Vagina (tissue), 2 donors: ENCODE measurements at regions not wholly inside any gene's neighbourhood (a gene's known extent, or its start where the extent isn't known, plus 50 kb on each side); places are given as distances from the start of the nearest gene placed in this dataset.

Source experiments
- POLR2A ChIP-seq, 2 donors: fragments of 450-650 bp; IDR thresholded peaks; one replicate each; pipeline ENCODE4 v1.6.1; 2017; ENCODE audit warnings: antibody characterized with exemption in 2 of 2, mild to moderate bottlenecking in 2 of 2, moderate library complexity in 2 of 2
- POLR2AphosphoS5 ChIP-seq, 2 donors: sonication (generic); formaldehyde crosslinking; IDR thresholded peaks; one replicate each; pipeline ENCODE4 v1.9.0; 2017; ENCODE audit warnings: antibody characterized with exemption in 2 of 2, mild to moderate bottlenecking in 2 of 2, low read depth in 1 of 2; ENCODE audit not compliant: insufficient read depth in 1 of 2
- TF ChIP-seq, protein P1 (sequence below), 3 experiments: fragments of 450-650 bp in 2 of 3; fragments of 200-600 bp in 1 of 3; sonication (generic) in 1 of 3; IDR thresholded peaks; one replicate each; pipeline ENCODE4 v1.5.1; 2017 to 2019; ENCODE audit warnings: antibody characterized with exemption in 3 of 3, mild to moderate bottlenecking in 2 of 3, moderate library complexity in 2 of 3

DNA sequence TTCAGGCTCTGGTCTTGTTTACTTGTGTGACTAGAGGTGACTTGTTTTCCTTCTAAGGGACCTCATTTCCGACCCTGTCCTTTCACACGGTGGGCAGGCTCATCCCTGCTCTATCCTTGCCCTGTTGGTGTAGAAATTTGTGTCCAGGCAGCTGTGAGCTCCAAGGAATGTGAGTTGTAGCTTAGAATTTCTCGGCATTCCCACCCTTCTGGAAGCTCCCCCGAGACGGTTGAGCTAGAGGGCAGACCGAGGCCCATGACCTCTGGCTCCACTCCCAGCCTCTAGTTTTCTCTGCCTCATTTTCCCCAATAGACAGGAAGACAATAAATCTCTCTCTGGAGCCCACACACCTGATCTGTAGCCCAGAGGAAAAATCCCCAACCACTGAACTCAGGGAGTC, 100.9 kb downstream of the NAV1 start:
- TF ChIP-seq, protein P1, sequence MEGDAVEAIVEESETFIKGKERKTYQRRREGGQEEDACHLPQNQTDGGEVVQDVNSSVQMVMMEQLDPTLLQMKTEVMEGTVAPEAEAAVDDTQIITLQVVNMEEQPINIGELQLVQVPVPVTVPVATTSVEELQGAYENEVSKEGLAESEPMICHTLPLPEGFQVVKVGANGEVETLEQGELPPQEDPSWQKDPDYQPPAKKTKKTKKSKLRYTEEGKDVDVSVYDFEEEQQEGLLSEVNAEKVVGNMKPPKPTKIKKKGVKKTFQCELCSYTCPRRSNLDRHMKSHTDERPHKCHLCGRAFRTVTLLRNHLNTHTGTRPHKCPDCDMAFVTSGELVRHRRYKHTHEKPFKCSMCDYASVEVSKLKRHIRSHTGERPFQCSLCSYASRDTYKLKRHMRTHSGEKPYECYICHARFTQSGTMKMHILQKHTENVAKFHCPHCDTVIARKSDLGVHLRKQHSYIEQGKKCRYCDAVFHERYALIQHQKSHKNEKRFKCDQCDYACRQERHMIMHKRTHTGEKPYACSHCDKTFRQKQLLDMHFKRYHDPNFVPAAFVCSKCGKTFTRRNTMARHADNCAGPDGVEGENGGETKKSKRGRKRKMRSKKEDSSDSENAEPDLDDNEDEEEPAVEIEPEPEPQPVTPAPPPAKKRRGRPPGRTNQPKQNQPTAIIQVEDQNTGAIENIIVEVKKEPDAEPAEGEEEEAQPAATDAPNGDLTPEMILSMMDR (IDR thresholded peaks at IDR 0.05): no peak
- no peak for TF ChIP-seq POLR2A (IDR thresholded peaks at IDR 0.05)
- TF ChIP-seq POLR2AphosphoS5 (IDR thresholded peaks at IDR 0.05; ENCODE audit: insufficient read depth in 1 of 2, low read depth in 1 of 2): no peak
